GM12878 (cell line): ENCODE measurements at regions not wholly inside any gene's neighbourhood (a gene's known extent, or its start where the extent isn't known, plus 50 kb on each side); places are given as distances from the start of the nearest gene placed in this dataset.

Experiments used
- CBX3 ChIP-seq: fragments of 200-600 bp; sonication (generic); IDR thresholded peaks from 2 replicates; pipeline ENCODE4 v1.6.1; 2016; ENCODE audit warnings: low read depth, borderline replicate concordance
- ESRRA ChIP-seq: IDR thresholded peaks from 2 replicates; pipeline ENCODE4 v1.6.1; 2012; ENCODE audit warnings: mild to moderate bottlenecking, low read length, improper control_type of control experiment
- TF ChIP-seq, protein P1 (sequence below): fragments of 450-650 bp; IDR thresholded peaks from 2 replicates; pipeline ENCODE4 v1.6.1; 2018; ENCODE audit warnings: borderline replicate concordance, mild to moderate bottlenecking; ENCODE audit not compliant: partially characterized antibody
- TF ChIP-seq, protein P2 (sequence below), 3 experiments: IDR thresholded peaks in 2 of 3; conservative IDR thresholded peaks in 1 of 3; 2 replicates each; pipeline ENCODE4 v1.5.1; 2011; ENCODE audit warnings: low read depth in 3 of 3, low read length in 3 of 3, mild to moderate bottlenecking in 3 of 3, control low read depth in 2 of 3, moderate library complexity in 2 of 3, inconsistent platforms in 1 of 3, mixed read lengths in 1 of 3; ENCODE audit not compliant: control insufficient read depth in 2 of 3, insufficient read depth in 1 of 3; ENCODE audit errors: extremely low read depth in 1 of 3
- TF ChIP-seq, protein P3 (sequence below): fragments of 450-650 bp; formaldehyde crosslinking; IDR thresholded peaks from 2 replicates; pipeline ENCODE4 v1.4.0; 2022; ENCODE audit warnings: mild to moderate bottlenecking, moderate library complexity

DNA sequence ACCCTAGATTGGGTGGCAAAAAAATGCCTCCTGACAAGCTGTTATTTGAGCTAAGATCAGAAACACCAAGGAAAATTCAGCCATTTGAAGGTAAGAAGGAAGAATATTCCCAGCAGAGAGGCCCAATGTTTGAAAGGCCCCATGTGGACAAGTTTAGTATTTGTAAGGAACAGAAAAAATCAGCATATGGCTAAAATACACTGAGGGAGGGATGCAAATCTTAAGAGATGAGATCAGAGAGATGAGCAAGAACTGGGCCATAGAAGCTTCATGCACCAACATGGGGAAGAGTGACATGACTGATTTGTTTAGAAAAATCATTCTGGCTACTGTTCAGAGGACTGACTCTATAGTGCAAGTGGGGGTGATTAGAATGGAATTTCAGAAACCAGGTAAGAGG, 496.8 kb upstream of the SOX5 start (continued):
- TF ChIP-seq, protein P1, sequence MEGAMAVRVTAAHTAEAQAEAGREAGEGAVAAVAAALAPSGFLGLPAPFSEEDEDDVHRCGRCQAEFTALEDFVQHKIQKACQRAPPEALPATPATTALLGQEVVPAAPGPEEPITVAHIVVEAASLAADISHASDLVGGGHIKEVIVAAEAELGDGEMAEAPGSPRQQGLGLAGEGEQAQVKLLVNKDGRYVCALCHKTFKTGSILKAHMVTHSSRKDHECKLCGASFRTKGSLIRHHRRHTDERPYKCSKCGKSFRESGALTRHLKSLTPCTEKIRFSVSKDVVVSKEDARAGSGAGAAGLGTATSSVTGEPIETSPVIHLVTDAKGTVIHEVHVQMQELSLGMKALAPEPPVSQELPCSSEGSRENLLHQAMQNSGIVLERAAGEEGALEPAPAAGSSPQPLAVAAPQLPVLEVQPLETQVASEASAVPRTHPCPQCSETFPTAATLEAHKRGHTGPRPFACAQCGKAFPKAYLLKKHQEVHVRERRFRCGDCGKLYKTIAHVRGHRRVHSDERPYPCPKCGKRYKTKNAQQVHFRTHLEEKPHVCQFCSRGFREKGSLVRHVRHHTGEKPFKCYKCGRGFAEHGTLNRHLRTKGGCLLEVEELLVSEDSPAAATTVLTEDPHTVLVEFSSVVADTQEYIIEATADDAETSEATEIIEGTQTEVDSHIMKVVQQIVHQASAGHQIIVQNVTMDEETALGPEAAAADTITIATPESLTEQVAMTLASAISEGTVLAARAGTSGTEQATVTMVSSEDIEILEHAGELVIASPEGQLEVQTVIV, result no peak
- TF ChIP-seq, protein P2, sequence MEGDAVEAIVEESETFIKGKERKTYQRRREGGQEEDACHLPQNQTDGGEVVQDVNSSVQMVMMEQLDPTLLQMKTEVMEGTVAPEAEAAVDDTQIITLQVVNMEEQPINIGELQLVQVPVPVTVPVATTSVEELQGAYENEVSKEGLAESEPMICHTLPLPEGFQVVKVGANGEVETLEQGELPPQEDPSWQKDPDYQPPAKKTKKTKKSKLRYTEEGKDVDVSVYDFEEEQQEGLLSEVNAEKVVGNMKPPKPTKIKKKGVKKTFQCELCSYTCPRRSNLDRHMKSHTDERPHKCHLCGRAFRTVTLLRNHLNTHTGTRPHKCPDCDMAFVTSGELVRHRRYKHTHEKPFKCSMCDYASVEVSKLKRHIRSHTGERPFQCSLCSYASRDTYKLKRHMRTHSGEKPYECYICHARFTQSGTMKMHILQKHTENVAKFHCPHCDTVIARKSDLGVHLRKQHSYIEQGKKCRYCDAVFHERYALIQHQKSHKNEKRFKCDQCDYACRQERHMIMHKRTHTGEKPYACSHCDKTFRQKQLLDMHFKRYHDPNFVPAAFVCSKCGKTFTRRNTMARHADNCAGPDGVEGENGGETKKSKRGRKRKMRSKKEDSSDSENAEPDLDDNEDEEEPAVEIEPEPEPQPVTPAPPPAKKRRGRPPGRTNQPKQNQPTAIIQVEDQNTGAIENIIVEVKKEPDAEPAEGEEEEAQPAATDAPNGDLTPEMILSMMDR (IDR thresholded peaks at IDR 0.05 in 2 of 3, conservative IDR thresholded peaks at IDR 0.05 in 1 of 3; ENCODE audit: control insufficient read depth in 2 of 3, extremely low read depth in 1 of 3, insufficient read depth in 1 of 3, low read depth in 3 of 3, low read length in 3 of 3), result no peak
- TF ChIP-seq, protein P3, sequence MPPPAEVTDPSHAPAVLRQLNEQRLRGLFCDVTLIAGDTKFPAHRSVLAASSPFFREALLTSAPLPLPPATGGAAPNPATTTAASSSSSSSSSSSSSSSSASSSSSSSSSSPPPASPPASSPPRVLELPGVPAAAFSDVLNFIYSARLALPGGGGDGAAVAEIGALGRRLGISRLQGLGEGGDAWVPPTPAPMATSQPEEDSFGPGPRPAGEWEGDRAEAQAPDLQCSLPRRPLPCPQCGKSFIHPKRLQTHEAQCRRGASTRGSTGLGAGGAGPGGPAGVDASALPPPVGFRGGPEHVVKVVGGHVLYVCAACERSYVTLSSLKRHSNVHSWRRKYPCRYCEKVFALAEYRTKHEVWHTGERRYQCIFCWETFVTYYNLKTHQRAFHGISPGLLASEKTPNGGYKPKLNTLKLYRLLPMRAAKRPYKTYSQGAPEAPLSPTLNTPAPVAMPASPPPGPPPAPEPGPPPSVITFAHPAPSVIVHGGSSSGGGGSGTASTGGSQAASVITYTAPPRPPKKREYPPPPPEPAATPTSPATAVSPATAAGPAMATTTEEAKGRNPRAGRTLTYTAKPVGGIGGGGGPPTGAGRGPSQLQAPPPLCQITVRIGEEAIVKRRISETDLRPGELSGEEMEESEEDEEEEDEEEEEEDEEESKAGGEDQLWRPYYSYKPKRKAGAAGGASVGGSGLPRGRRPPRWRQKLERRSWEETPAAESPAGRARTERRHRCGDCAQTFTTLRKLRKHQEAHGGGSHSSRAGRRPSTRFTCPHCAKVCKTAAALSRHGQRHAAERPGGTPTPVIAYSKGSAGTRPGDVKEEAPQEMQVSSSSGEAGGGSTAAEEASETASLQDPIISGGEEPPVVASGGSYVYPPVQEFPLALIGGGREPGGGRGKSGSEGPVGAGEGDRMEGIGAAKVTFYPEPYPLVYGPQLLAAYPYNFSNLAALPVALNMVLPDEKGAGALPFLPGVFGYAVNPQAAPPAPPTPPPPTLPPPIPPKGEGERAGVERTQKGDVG (CRISPR knock-in tag), result no peak
- TF ChIP-seq CBX3 (no peak), ESRRA (no peak)
